ENCODE measurements at regions not wholly inside any gene's neighbourhood (a gene's known extent, or its start where the extent isn't known, plus 50 kb on each side); places are given as distances from the start of the nearest gene placed in this dataset.
"Not testable (repeated sequence)": the region's sequence is repeated elsewhere in the genome, so short reads cannot be mapped to it uniquely, and the experiment has no call there.

DNA sequence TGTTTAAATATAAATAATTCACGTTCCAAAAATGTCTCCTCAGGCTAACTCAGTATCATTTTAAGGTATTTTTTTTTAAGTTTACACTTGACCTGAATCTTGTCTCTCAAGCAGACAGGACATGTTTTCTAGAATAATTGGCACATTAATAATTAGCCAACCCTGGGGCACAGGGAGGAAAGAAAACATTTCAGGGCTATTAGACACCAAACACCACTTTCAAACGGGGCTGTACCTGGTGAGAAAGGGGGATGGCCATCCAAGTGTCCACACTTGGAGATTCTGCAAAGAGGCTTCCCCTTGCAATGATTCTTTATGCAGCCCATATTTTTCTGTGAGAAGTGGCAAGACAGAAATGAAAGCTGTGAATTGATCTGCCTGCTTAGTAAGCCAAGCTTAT, 560.8 kb downstream of the CD109 start:
- DNase-seq = no peak

DNA sequence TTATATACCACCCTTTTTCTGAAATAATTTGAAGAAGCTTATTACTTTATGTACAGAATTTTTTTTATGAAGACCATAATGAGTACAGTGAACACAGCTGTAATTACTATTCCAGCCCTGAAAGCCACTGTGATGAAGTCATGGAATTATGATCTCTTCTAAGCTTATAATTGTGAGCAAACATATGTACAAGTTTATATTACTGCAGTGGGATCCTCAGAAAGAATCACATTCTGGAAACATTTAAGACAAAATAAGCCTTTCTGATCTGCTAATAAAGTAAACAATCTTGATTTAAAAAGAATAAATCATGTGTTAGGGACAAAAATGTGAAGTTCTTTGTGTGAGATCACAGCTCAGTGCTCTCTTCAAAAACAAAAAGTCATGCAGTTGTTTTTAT, 560.4 kb downstream of the CD109 start:
- DNase-seq = no peak

DNA sequence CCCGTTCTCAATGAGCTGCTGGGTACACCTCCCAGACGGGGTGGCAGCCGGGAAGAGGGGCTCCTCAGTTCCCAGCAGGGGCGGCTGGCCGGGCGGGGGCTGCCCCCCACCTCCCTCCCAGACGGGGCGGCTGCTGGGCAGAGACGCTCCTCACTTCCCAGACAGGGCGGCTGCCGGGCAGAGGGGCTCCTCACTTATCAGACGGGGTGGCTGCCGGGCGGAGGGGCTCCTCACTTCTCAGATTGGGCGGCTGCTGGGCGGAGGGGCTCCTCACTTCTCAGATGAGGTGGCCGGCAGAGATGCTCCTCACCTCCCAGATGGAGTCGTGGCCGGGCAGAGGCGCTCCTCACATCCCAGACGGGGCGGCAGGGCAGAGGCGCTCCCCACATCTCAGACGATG, 559.0 kb downstream of the CD109 start:
- not testable (repeated sequence) for DNase-seq

DNA sequence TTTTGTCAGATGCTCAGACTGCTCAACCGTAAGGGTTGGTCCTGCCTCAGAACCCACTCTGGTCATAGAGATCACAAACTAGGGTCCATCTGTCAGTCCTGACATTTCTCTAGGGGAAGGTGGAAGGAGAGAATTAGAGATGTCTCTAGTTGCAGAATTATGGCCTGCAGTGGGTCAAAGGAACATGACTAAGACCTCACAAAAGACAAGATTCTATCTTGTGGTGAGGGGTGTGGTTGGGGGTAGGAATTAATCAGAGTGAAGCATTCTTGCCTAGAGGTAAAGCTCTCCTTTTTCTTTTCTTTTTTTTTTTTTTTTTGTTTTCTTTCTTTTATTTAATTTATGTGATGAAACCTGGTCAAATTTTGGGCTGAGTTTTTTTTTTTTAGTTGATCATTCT, 558.1 kb downstream of the CD109 start:
- not testable (repeated sequence) for DNase-seq

DNA sequence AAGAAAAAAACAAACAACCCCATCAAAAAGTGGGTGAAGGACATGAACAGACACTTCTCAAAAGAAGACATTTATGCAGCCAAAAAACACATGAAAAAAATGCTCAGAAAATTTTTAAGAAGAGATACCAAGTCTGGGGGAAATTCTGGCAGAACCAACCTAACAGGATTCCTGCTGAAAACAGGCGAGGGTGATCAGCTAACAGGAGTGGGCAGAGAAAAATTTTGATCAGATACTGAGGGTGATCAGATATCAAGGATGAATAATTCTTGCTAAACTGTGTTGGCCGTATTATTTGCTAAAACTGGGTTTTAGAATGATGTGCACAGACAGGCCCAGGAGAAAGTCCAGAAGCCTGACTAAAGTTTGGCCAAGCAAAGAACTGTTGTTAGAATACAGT, 557.3 kb downstream of the CD109 start:
- no peak for DNase-seq

DNA sequence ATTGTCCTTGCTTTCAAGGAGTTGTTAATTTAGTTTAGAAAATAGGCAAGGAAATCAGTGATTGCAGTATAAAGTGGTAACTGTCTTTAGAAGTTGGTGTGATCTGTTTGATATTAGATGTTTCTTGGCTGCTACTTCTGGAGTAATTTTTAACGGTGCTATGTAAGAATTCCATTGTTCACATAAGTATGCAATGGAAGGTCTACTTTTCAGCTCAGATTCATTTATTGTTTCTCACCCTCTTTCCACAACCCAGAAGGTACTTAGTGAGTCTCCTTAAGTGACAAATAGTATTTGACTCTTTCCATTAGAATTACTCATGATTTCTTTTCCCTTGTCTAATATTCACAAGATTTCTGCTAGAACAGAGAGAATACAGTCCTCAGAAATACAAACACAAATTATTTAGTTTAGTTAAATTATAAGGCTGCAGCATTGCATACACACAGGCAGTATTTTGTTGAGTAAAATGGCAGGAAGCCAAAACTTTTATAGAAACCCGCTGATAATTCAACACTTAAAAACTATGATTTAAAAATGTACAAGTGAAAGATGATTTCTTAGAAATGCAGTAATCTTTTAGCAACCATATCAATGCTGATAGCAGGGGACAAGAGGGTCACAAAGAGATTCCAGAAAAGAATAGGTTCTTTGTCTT, 554.3 kb downstream of the CD109 start:
- DNase-seq = no peak

DNA sequence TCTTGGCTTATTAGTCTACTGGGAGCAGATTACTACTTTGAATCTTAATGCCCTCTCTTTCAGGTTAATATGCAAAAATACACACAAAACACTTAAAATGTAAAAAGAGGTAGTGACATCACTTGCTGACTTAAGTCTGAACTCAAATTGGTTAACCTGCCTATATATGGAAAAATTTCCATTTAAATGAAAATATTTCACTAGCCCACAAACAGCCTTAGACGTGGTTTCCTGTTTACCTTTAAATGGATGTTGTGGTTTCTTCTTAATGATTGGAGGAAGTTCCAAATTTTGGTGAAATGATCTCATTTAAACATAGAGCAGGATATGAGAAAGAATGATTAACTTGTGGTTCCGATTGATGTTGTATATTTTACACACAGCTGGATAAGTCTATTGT, 553.7 kb downstream of the CD109 start:
- no peak for DNase-seq

DNA sequence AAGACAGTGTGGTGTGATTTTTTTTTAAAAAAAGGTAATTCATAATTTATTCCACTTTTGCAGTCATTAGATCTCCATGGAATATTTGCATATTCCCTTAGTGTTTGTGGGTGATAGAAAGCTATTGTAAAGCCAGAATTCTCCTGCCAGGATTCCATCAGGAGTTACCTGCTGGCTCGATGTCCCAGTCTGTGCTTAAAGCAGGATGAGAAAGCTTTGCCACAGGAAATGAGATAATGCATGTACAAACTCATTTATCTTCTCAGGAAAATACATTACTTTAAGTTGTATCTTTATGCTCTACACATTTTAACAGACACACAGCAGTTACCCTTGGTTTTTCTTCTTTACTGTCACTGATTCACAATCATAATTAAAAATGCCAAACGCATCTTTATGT, 553.0 kb downstream of the CD109 start:
- no peak for DNase-seq

DNA sequence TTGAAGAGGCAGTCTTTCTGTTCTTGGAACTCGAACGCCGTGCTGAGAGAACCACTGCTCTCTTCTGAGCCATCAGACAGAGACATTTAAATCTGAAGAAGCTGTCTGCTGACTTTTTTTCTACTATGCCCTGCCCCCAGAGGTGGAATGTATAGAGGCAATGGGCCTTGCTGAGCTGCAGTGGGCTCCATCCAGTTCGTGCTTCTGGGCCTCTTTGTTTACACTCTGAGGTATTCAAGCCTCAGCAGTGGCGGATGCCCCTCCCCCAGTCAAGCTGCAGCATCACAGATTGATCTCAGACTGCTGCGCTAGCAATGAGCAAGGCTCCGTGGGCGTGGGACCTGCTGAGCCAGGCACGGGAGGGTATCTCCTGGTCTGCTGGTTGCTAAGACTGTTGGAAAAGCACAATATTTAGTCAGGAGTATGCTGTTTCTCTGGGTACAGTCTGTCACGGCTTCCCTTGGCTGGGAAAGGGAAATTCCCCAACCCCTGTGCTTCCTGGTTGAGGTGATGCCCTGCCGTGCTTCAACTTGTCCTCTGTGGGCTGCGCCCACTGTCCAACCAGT, 526.8 kb downstream of the CD109 start:
- no peak for DNase-seq

DNA sequence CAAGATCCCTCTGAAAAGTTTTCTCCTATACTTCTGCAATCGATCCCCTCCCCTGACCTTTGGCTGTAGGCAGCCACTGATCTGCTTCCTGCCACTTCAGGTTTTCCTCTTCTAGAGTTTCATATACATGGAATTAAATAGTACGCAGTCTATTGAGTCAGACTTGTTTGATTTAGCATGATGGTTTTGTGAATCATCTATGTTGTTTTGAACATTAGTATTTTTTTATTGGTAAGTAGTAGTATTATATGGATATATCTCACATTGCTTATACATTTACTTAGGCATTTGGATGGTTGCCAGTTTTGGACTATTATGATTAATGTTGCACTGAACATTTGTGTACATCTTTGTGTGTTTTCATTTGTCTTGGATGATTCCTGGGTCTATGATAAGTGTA, 518.0 kb downstream of the CD109 start:
- DNase-seq = no peak

DNA sequence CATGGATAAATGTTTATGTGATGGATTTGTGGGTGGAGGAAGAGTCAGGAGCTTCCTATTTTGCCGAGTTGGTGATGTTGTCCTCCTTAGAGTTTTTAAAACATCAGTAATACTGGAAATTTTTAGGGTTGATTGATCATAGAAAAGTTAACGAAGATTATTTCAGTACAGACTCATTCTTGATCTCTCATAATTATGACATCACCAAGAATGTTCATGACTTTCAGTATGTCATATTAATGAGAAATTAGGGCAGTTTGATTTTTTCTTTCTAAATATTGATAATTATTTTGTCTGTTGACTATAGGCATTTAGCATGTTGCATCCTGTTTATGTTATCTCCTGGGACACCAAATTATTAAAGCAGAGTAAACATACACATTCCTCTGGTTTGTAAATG, 512.2 kb downstream of the CD109 start:
- no peak for DNase-seq

DNA sequence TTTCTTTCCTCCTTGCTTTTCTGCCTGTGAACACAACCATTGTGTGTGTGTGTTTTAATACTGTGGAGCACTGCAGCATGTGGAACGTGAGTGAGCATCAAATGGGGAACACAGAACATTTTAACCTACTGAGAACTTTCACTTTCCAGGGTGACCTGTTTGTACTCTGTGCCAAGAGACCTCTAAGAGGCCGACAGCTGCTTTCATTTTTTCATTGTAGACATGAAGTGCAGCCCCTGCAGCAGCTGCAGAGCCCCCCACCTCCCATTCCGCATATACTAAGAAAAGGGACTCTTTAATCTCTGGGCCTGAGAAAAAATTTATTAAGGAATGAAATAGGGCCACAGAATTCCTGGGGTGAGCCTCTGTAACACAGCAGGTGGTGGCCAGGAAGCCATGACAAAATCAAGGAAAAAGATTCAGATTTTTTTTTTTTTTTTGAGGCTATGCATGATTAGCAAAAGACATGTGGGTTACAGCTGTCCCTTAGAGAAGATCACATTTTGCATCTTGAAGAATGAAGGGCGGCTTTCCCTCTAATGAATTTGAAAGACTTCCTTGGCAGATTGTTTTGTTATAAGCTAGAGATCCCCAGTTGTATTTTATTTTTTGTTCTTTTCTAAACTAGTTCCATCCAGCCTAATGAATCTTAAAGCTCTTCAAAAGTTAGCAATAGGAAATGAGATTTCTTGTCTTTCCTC, 503.4 kb downstream of the CD109 start:
- DNase-seq = no peak

DNA sequence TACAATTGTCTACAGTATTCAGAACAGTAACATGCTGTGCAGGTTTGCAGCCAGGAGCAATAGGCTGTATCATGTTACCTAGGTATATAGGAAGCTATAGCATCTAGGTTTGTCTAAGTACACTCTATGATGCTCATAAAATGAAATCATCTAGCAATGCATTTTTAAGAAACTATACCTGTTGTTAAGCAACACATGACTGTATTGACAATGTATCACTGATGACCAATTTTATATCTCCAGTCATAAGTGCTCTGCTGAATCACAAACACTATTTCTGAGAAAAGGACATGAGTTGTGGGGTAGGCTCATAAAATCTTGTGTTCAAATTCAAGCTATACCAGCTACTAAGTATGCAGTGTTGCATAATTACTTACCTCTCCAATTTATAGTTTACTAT, 501.3 kb downstream of the CD109 start:
- no peak for DNase-seq

DNA sequence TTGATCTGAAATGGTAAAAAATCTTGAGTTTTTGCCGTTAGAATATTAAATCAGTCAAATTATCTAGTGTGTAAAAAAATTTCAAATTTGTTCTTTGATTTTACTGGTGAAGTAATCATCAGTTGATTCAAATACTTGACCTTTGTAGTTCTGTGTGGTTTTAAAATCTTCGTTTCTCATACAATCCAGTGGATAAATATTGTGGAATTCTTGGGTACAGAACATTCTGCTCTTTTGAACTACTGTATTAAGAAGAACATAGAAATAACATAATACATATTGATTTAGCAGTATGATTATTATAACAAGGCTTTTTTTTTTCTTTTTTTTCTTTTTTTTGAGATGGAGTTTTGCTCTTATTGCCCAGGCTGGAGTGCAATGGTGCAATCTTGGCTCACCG, 491.8 kb downstream of the CD109 start:
- DNase-seq = no peak

DNA sequence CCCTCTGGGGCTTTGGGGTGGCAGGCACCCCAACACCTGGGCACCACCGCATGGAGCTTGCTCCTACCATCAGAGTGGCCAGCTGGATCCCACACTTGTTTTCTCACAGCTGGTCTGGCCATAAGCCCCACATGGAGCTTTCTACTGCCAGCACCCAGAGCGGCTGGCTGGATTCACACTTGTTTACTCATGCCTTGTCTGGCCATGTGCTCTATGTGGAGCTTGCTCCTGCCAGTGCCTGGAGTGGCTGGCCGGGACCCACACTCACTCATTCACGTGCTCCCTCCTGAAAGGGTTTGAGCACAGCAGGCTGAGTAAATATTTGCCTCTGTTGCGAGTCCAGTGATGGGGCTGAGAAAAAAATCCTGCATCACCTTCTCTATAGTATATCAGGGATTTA, 487.0 kb downstream of the CD109 start:
- no peak for DNase-seq

DNA sequence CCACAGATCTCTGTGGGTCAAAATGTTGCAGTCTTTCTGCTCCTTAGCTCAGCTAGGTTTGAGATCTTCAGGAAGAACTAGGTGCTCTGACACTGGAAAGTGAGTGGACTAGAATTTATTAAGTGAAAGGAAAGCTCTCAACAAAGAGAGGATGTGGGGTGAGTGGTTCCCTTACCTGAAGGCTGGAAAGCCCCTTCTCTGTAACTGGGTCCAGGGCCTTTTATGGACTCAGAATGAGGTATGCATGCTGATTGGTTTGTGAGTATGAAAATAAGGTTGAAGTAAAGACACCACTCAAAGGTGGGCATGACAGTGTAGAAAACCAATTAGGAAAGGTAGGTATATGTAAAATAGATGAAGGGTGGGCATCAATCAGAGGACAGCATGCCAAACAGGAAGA, 485.5 kb downstream of the CD109 start:
- DNase-seq = no peak

DNA sequence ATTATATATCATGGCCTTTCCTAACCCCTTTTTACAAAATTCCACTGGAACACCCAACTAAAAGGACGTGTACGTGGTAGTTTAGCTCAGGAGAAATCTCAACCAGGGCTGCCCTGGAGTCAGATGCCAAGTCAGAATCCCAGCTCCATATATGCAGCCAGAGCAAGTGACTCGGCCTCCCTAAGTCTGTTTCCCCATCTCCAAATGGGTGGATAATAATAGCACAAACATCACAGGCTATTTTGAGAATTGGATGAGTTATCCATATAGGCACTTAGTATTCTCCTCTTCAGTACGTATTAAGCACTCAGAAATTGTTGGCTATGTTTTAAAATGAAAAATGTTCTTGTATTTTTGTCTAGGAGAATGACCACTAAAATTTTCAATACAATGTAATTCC, 481.5 kb downstream of the CD109 start:
- no peak for DNase-seq

DNA sequence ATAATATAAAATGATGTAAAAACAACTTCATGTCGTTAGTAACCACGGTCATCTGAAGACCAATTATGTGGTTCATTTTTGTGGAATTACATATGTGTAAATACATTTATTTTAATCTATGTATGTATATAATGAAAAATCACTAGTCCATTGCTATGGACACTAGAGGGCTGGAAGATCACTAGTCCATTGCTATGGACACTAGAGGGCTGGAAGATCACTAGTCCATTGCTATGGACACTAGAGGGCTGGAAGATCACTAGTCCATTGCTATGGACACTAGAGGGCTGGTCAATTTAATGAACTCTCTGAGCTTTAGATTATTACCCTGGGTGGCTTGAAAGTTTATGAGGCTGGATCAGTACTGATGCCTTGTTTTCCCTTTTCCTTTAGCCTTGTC, 474.5 kb downstream of the CD109 start:
- DNase-seq = not testable (repeated sequence)

DNA sequence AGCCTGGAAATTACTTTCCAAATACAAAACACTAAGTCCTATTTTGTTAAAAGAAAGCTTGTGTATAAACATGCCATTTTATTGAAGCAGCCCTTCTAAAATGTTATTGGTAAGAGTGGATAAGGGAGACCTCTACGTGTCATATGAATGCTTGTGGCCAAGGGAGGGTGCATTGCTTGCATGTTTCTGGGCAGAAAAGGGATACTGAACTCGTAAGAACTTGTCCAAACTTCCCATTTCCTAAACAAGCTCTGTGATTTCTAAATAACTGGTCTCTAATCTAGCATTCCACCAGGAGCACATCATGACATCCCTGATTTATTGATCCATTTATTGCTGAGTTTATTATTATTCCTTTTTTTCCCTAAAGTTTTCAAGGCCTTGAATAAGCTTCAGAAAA, 474.1 kb downstream of the CD109 start:
- no peak for DNase-seq

DNA sequence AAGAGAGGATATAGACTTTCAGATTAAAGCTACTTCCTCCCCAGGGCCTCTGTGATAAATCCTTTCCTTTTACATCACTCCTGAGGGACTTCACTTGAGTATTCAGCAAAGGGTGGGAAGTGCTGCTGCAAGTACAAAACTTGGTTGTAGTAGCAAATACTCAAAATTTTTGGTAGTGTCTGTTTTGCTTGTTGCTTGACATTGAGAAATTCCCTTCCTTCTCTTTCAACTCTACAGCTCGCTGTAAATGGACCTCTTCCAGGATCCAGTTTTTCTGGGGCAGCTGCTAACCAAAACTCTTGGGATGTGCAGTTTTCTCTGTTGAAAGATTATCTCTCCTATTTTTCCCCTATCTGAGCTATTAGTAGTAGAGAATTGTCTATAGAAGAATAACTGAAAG, 472.0 kb downstream of the CD109 start:
- no peak for DNase-seq

DNA sequence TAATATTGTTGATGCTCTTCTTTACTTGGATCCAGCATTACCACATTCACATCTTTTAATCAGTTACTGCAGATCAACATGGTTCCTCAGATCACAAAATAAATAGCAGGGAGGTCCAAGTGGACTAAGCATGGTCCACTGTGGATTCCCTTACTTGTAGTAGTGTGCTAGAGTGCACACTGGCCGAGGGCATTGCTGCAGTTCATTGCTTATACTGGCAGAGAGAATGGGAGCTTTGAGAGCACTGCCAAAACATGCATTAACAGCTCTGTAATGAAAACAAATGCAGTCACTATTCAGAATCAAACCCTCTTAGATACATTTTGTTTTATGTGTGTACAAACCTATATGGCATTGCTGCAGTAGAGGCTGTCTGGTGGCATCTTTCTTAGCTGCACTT, 471.5 kb downstream of the CD109 start:
- DNase-seq = no peak

DNA sequence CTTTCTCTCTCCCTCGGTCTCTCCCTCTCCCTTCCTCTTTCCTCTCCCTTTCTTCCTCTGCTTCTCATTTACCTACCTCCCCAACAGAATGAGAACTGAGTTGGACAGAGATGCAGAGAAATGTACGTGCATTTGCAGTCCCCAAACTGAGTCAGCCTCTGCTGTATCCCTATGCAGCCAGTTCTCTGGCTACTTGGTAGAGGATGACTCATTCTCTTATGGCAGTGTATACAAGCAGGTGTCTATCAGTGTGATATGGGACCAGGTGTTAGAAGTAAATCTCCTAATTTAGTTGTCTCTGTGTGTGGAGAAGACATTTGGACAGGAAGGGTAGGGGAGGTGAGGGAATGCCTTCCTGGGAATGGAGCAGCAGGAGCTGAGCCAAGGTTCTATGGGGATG, 470.8 kb downstream of the CD109 start:
- no peak for DNase-seq

DNA sequence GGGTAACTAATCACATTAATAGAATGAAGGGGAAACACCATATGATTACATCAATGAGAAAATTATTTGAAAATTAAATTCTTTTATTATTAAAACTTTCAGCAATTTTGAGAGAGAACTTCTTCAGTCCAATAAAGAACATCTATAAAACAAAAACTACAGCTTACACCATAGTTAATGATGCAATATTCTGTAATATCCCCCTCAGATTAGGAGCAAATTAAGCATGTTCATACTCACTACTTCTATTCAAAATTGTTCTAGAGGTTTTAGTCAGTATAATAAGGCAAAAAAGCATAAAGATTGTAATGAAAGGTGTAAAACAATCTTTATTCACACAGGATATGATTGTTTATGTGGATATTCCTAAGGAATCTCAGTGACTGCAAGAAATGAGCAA, 465.4 kb downstream of the CD109 start:
- no peak for DNase-seq

DNA sequence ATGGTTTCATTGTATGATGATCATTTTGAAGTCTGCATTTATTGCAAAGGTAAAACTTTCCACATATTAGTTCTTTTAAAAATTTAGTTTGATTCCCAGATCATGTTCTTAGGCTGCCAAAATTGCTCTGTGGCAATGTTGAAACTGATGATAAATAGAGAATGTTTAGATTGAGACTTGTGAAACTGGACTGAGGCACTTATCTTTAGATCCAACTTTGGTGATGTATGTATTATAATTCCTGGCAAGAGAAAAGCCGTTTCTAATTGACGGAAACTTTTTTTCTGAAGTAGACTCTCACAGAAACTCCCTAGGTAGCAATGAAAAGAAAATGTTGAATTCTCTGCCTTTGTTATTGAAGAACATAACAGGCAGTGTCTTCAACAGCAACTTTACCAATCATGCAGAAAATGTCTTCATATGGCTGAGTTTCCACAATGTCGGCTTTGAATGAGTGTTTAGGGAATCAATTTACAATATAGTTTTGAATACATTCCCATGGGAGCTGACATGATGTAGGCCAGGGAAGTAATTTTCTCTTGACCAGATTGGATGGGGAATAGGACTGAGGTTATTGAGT, 456.2 kb downstream of the CD109 start:
- DNase-seq = no peak

All from NCI-H1694 (cell line).